Lower leg skin (tissue), 4 donors: ENCODE measurements at regions not wholly inside any gene's neighbourhood (a gene's known extent, or its start where the extent isn't known, plus 50 kb on each side); places are given as distances from the start of the nearest gene placed in this dataset.

ENCODE experiments used
- DNase-seq, 2 donors: peaks; one replicate each; pipeline ENCODE4 v3.0.0-alpha.2; 2019; ENCODE audit warnings: low spot score in 2 of 2
- H3K4me3 ChIP-seq: fragments of 200-600 bp; sonication (generic); 2 replicates; pipeline ENCODE4 v1.5.1; 2017; ENCODE audit warnings: mild to moderate bottlenecking, low read depth; ENCODE audit not compliant: poor library complexity, severe bottlenecking
- CTCF ChIP-seq, 3 donors: fragments of 450-650 bp; IDR thresholded peaks; one replicate each; pipeline ENCODE4 v1.5.1; 2016; ENCODE audit warnings: antibody characterized with exemption in 3 of 3, mild to moderate bottlenecking in 3 of 3, moderate library complexity in 2 of 3
- POLR2A ChIP-seq, 2 donors: fragments of 450-650 bp; IDR thresholded peaks; one replicate each; pipeline ENCODE4 v1.6.1; 2016 to 2017; ENCODE audit warnings: antibody characterized with exemption in 2 of 2, mild to moderate bottlenecking in 1 of 2, moderate library complexity in 1 of 2
- WGBS, 2 donors: methylation state at CpG; one replicate each; pipeline ENCODE4 v1.1.5; 2018; 5-methylcytosine and 5-hydroxymethylcytosine counted together
- intact Hi-C: fragments of 100-400 bp; cut with DNase I; formaldehyde crosslinking; loops from one replicate; pipeline ENCODE4 v1.15.0; 2023; ENCODE audit warnings: low total_unique reads

GRCh38 chr6:5865506-5866031 is 141.2 kb downstream of the NRN1 start:
- no peak for DNase-seq
- 71 to 73% methylated on average over 3 of the region's 3 CpGs for WGBS, 2 donors
- H3K4me3 ChIP-seq: no peak overlapping the region
- TF ChIP-seq POLR2A (IDR thresholded peaks at IDR 0.05) (no peak), CTCF (IDR thresholded peaks at IDR 0.05) (no peak)
- intact Hi-C loops: no loop called here

GRCh38 chr6:5860849-5861248 is 145.9 kb downstream of the NRN1 start:
- WGBS, 2 donors: 82 to 87% methylated on average over 5 of the region's 5 CpGs
- TF ChIP-seq CTCF (IDR thresholded peaks at IDR 0.05) (no peak), POLR2A (IDR thresholded peaks at IDR 0.05) (no peak)
- H3K4me3 ChIP-seq: no peak overlapping the region
- DNase-seq: no peak
- intact Hi-C loops: no loop called here

GRCh38 chr6:5855787-5856470 is 150.8 kb downstream of the NRN1 start:
- DNase-seq: no peak
- WGBS, 2 donors: 76 to 78% methylated on average over 9 of the region's 9 CpGs
- no peak overlapping the region for H3K4me3 ChIP-seq
- no peak for TF ChIP-seq POLR2A (IDR thresholded peaks at IDR 0.05)
- no peak for TF ChIP-seq CTCF (IDR thresholded peaks at IDR 0.05)
- intact Hi-C loops: no loop called here

GRCh38 chr6:5854899-5855298 is 151.8 kb downstream of the NRN1 start:
- no peak overlapping the region for H3K4me3 ChIP-seq
- DNase-seq: no peak
- intact Hi-C loops: no loop called here
- 80 to 86% methylated on average over 5 of the region's 5 CpGs for WGBS, 2 donors
- TF ChIP-seq CTCF (IDR thresholded peaks at IDR 0.05): no peak
- TF ChIP-seq POLR2A (IDR thresholded peaks at IDR 0.05): no peak

- no peak for TF ChIP-seq CTCF (IDR thresholded peaks at IDR 0.05)
- TF ChIP-seq POLR2A (IDR thresholded peaks at IDR 0.05): no peak
- intact Hi-C loops: no loop called here
- no peak for DNase-seq
- 5 to 6% methylated on average over 32 to 34 of the region's 34 CpGs for WGBS, 2 donors
- no peak overlapping the region for H3K4me3 ChIP-seq
Measured at GRCh38 chr6:5851261-5851757, 155.4 kb downstream of the NRN1 start.
